GM18499 (cell line): ENCODE measurements at regions not wholly inside any gene's neighbourhood (a gene's known extent, or its start where the extent isn't known, plus 50 kb on each side); places are given as distances from the start of the nearest gene placed in this dataset.
"Not testable (repeated sequence)": the region's sequence is repeated elsewhere in the genome, so short reads cannot be mapped to it uniquely, and the experiment has no call there.

Experiments
- ATAC-seq: cut with Tn5 transposase; IDR thresholded peaks from one replicate; pipeline ENCODE4 v1.9.1; 2021; ENCODE audit warnings: moderate number of reproducible peaks; ENCODE audit not compliant: insufficient read depth, unreplicated experiment

DNA sequence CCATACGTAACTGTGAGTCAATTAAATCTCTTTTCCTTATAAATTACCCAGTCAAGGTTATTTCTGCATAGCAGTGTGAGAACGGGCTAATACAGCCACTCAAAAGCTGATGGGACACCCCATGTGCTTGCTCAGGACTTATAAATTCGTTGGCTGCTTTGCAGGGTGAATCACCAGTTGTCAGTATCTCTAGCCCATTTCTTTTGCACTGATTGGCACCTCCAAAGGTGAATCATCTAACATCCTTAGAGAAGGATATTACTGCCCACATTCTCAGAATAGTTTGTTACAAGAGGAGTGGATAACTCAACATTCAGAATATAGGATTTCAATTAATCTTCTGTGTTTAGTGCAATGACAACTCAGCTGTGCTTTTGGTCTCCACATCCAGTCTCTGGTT, 601.5 kb downstream of the KCNH5 start:
- no peak for ATAC-seq

DNA sequence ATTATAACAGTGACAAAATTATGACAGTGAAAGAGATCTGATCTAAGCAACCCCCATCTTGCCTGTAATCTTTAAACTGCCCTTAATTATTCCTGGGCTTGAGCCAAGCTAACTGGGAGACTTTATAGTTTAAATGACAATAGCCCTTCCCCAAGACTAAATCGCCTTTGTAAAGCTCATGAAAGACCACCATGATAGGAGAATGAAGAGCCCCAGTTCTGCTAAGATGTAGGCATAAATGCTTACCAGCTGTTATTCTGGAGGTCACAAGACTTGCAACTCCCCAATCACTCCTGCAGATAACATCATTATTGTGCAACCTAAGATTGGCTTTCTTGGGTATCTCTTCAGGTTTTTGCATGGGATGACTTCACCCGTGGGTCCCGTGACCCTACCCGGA, 599.7 kb downstream of the KCNH5 start:
- ATAC-seq = no peak

DNA sequence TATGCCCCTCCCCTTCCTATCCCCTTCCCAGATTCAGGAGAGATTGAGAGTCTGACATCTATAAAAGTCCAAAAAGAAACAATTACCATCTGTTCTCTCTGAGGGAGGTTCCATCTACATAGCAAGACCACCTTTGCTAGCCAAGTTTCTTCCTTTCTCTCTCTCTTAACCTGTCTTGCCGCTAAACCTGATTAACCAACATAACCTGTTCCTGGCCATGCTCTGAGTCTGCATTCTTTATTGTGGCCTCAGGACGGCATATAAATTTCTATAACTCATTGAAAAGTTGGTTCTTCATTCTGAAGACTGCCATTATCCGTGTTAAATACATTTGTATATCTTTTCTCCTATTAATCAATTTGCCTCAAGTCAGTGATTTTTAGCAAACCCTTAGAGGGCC, 594.0 kb downstream of the KCNH5 start:
- ATAC-seq = no peak

- ATAC-seq = no peak
Measured at GRCh38 chr14:62453226-62453625, 592.0 kb downstream of the KCNH5 start.

GRCh38 chr14:62455446-62455845, 589.8 kb downstream of the KCNH5 start:
- ATAC-seq = no peak

DNA sequence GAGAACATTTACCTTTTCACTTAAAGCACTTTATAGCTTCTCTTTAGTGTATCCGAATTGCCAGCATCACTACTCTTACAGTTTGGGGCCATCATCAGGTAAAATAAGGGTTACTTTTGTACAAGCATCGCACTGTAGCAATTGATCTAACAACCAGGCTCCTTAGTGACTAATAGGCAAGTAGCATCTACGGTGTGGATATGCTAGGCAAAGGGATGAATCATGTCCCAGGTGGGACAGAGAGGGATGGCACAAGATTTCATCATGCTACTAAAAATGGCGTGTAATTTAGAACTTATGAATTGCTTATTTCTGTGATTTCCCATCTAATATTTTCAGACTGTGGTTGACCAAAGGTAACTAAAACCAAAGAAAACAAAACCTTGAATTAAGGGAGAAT, 582.3 kb downstream of the KCNH5 start:
- no peak for ATAC-seq

DNA sequence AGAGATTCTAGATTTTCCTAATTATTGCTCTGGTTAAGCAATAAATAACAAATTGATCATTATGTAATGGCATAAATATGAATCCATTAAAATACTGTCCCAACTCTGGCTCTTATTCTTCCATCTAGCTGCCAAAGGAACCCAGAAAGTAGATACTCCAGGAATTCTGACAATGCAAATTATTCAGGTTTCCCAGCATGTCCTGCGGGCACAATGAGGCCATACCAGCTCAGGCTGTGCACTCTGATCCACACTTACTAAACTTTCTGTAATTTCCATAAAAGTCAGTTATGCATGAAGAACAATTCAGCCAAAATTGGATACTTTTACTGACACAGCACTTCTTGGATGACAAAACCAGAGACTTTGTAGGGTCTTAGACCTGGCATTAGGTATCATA, 576.3 kb downstream of the KCNH5 start:
- ATAC-seq = no peak

DNA sequence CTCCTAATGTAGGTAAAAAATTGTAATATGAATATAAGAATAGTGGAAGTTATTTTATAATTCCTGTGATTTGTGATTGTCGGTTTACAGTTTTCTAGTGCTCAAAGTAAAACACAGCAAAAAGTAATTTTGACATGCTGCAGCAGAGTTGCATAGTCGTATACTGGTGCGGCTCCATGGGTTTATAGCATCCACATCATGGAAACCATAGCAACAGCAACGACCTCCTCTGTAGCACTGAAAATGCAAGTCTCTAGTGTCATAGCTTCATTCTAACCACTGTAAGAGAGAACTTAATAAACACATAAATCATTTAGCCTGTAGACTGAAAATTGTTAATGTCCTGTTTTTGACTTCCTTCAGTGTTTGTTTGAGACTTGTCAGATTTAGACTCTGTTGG, 574.3 kb downstream of the KCNH5 start:
- ATAC-seq = no peak

- no peak for ATAC-seq
Measured at GRCh38 chr14:62491146-62491545, 554.1 kb downstream of the KCNH5 start.

DNA sequence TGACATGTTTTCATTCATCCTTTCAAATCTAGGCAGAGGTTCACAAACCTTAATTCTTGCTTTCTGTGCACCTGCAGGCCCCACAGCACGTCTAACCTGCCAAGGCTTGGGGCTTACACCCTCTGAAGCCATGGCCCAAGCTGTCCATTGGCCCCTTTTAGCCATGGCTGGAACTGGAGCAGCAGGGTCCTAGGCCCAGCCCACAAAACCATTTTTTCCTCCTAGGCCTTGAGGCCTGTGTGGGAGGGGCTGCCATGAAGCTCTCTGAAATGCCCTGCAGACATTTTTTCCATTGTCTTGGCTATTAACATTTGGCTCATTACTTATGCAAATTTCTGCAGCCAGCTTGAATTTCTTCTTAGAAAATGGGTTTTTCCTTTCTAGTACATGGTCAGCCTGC, 547.5 kb downstream of the KCNH5 start:
- no peak for ATAC-seq

GRCh38 chr14:62501021-62501750, 544.1 kb downstream of the KCNH5 start:
- ATAC-seq = no peak

DNA sequence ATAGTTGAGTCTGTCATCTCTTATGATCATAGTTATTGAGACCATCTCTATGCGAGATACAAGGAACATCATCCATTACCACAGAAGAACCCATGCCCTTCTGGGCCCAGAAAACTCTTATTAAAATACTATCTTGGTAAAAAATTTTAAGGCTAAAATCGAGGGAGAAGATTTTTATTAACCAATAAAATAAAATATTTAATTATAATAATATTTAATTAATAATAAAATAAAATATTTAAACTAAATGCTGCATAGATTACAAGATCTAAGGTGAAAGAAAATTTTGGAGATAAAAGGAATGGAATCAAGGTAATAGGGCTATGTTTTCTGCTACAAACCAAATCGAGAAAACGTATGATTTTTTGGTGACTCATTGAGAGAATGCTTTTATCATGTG, 540.2 kb downstream of the KCNH5 start:
- ATAC-seq = no peak

- not testable (repeated sequence) for ATAC-seq
Measured at GRCh38 chr14:62521309-62521708, 523.9 kb downstream of the KCNH5 start.

- ATAC-seq = no peak
Measured at GRCh38 chr14:62528296-62528695, 517.0 kb downstream of the KCNH5 start.

- no peak for ATAC-seq
Measured at GRCh38 chr14:62532181-62532580, 513.1 kb downstream of the KCNH5 start.

DNA sequence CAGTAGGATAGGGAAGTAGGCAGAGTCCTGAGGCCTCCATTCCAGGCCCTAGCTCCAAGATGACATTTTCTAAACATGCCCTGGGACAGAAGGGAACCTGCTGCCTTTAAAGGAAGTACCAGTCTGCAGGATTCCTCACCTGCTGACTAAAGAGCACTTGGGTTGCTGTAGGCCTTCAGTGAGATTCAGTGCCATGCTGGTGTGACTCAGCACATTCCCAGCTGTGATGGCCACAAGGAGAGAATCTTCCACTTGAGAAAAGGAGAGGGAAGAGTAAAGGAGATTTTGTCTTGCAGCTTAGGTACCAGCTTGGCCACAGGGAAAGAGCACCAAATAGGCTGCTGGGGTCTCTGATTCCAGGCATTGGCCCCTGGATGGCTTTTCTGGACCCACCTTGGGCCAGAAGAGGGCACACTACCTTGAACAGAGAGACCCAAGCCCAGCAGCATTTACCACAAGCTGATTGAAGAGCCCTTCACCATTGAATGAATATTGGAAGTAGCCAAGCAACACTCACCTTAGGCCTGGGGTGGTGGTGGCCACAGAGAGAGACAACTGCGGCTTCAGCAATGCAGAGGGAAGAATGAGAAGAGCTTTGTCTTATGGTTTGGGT, 498.3 kb downstream of the KCNH5 start:
- ATAC-seq = no peak

GRCh38 chr14:62557416-62557815, 487.8 kb downstream of the KCNH5 start:
- ATAC-seq = no peak

GRCh38 chr14:62558451-62558850, 486.8 kb downstream of the KCNH5 start:
- ATAC-seq = no peak

- ATAC-seq = no peak
Measured at GRCh38 chr14:62585247-62585646, 460.0 kb downstream of the KCNH5 start.

DNA sequence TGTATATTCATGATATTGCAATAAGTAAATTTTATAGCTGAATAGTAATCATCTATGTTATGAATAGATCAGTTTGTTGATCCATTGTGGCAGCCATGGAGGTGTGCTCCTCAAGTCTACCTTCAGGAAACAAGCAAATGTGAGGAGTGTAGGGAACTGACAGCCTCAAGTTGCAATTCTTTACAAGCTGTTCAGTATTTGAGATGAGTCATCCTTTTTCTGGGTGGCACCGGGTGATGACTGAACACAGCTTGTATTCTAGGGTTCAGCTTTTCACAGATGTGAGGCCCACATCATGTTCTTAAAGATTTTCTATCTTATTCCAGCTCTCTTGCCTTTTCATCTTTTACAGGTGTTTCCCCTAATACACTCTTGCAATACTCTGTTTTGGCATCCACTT, 452.4 kb downstream of the KCNH5 start:
- ATAC-seq = no peak

- ATAC-seq = no peak
Measured at GRCh38 chr14:62597143-62597542, 448.1 kb downstream of the KCNH5 start.
